Lung microvascular endothelial cell (primary cell): ENCODE measurements at regions not wholly inside any gene's neighbourhood (a gene's known extent, or its start where the extent isn't known, plus 50 kb on each side); places are given as distances from the start of the nearest gene placed in this dataset.
"Not testable (repeated sequence)": the region's sequence is repeated elsewhere in the genome, so short reads cannot be mapped to it uniquely, and the experiment has no call there.

ENCODE experiments used
- DNase-seq, 2 donors: peaks; one replicate each; pipeline versions ENCODE4 v3.0.0 to v3.0.0-alpha.2; 2010; ENCODE audit warnings: low read depth in 2 of 2

DNA sequence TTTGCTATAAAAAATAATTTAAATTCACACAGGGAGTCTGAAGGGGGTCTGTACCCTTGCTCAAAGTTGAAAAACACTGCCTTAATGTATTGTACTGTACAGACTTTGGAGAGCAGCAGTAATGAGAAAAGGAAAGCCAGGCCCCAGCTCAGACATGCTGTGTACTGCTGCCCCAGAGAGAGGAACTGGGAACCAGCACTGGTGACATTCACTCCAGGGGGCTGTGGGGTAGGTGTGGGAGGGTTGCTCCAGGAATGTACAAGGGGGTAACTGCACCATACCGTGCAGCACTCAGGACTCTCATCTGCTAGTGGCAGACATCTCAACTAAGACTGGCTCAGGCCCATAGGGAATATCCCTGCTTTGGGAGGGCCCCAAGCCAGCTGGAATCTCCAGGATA, 146.0 kb upstream of the RMP24 start:
- no peak for DNase-seq

DNA sequence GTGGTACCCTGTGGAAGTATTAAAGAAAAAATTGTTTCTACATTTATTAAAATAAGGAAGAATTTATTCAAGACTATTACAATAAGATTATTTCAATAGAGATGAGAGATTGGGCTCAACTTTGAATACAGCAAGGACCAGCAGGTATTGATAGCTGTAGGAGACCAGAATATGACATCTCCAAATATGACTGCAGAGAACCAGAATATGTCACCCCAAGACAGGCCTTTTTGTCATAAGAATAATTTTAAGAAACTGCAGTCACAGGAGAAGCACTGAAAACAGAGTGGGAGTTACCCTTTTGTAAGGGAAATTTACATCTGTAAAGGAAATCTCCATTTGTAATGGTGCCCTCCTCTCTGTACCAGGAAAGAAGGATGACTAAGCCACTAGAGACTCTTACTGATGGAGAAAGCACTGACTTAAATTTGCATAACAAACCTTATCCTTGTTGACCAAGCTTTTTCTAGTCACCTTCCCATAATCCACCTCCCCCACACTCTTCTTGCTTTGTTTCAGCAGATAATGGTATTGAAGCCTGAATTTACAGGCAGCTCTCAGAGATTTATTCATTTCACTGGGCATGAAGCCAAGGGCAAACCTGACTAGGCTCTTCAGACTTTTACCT, 145.1 kb upstream of the RMP24 start:
- DNase-seq: no peak

DNA sequence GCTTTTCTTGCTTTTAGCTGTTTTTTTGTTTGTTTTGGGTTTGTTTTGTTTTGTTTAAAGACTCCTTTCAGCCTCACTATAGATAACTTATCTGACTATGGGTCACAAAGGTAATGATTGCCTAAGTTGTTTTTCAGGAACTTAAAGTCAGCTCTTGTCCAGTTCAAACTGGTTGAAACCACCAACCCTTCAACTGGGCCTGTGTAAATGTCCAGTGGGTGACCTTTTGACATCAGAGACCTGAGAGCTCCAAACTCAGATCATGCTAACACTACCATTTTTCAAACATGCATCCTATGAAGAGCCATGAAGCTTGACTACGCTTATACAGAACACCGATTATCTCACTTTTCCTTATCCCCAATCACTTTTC, 144.6 kb upstream of the RMP24 start:
- DNase-seq: no peak

DNA sequence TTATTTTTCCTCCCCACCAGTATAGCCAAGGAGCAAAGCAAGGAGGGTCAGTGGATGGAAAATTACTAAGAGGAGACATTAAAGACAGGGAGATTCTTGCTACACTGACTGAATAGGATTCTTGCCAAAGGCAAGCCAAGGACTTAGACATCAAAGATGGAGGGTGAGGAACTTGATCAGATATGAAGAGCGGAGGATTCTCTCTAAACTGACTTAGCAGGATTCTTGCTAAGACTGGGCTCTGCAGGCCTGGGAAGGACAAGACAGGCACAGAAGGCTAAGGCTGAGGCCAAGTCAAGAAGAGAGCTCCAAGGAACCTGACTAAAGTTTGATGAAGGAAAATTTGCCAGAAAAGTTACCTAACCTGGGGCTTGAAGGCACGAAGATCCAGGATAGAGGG, 143.9 kb upstream of the RMP24 start:
- no peak for DNase-seq

DNA sequence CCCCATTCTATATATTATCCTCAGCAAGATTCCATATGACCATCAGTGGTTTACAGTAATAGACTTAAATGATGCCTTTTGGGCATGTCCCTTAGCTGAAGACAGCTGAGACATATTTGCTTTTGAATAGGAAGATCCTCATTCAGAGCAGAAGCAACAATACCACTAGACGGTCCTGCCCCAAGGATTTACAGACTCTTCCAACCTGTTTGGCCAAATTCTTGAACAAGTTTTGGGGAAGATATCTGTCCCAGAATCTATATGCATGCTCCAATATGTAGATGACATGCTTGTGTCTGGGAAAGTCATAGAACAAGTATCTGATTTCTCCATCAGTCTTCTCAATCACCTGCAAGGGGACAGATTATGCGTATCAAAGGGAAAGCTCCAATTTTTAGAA, 137.1 kb upstream of the RMP24 start:
- no peak for DNase-seq

DNA sequence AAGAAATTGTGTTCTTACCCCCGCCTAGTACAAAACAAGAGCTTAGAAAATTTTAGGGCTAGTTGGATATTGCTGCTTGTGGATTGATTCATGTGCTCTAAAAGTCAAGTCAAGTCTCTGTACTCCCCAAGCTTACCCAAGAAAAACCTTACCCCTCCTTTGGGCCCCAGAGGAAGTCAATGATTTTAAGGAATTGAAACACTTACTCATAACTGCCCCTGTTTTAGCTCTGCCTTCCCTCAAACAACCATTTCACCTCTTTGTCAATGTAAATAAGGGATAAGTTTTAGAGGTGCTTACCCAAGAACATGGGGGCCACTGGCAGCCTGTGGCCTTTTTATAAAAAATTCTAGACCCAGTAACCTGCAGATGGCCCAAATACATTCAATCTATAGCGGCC, 136.6 kb upstream of the RMP24 start:
- no peak for DNase-seq

DNA sequence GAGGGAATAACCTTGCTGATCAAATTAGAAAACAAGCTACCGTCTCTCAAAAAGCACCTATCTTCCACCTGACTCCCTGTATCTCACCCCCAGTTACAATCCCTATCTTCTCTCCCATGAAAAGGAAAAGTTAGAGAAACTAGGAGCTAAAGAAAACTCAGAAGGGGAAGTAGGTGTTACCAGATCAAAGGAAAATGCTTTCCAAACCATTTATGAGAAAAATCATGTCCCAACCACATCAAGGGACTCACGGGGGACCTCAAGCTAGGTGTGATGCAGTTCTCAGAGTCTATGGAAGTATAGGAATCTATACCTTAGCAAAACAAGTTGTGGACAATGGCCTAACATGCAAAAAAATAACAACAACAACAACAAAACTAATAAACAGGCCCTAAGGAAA, 135.5 kb upstream of the RMP24 start:
- DNase-seq: no peak

DNA sequence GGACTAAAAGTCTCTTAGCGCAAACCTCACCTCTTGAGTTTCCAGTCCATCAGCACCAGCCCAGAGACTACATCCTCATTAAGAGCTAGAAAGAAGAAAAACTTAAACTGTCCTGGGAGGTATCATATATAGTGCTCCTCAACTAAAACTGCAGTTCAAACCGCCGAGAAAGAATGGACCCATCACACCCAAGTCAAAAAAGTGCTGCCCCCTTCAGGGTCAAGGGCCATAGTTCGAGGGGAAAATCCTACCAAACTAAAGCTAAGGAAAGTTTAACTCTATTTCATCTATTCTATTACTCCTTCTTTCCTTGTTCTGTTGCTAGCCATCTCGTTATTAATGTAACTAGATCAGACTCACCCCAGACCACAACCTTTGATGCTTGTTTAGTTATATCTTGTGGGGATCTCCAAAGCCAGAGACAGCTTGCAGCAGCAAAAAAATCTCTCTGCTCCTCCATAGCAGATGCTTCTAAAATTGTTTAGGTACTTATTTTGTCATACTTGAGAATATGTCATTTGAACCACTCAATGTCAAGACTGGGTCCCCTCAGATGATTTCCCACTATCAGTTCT, 134.5 kb upstream of the RMP24 start:
- no peak for DNase-seq

DNA sequence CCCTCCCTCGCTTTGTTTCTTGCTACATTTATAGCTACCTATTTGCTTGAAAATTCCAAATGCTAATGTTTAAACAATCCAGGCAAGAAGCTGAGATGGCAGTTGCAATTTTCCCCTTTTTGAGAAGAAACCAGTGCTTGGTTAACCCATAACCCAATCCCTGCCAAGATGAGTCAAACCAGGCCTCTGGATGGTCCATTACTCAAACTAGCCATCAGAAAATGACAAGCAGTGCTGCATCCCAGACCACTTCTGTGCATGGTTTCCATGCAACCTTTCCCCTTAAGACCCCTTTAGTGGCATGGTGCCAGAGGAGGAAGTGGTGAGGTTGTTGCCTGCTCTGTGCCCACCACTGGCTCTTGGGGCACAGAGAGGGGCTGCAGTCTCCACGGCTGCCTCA, 131.2 kb upstream of the RMP24 start:
- DNase-seq: no peak

DNA sequence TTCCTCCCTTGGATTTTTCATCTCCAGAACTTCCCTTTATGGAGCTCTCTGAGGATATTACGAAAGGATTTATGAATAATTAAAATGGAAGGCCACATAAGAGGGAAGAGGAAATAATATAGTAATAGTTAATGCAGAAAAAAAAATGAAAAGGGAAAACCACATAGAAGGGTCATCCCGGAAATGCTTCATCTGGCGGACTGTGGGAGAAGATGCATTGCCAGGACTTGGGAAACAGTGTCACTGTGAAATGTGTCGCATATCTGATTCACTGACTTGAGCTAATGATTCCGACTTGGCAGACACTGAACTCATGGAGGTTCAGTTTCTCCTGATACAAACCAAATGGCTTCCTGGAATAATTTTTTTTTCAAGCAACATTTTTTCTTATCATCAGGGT, 129.9 kb upstream of the RMP24 start:
- no peak for DNase-seq

DNA sequence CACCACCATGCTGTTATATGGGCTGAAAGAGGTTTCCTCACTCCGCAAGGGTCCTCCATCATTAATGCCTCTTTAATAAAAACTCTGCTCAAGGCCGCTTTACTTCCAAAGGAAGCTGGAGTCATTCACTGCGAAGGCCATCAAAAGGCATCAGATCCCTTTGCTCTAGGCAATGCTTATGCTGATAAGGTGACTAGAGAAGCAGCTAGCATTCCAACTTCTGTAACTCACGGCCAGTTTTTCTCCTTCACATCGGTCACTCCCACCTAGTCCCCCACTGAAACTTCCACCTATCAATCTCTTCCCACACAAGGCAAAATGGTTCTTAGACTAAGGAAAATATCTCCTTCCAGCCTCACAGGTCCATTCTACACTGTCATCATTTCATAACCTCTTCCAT, 124.2 kb upstream of the RMP24 start:
- not testable (repeated sequence) for DNase-seq

DNA sequence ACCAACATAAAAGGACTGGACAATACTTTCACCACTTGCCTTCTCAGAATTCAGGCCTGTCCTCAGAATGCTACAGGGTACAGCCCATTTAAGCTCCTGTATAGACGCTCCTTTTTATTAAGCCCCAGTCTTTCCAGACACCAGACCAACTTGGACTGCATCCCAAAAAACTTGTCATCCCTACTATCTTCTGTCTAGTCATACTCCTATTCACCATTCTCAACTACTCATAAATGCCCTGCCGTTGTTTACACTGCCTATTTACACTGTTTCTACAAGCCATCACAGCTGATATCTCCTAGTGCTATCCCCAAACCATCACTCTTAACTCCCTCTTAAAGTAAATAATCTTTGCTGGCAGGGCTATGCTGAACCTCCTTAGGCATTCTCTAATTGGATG, 123.2 kb upstream of the RMP24 start:
- DNase-seq: not testable (repeated sequence)

DNA sequence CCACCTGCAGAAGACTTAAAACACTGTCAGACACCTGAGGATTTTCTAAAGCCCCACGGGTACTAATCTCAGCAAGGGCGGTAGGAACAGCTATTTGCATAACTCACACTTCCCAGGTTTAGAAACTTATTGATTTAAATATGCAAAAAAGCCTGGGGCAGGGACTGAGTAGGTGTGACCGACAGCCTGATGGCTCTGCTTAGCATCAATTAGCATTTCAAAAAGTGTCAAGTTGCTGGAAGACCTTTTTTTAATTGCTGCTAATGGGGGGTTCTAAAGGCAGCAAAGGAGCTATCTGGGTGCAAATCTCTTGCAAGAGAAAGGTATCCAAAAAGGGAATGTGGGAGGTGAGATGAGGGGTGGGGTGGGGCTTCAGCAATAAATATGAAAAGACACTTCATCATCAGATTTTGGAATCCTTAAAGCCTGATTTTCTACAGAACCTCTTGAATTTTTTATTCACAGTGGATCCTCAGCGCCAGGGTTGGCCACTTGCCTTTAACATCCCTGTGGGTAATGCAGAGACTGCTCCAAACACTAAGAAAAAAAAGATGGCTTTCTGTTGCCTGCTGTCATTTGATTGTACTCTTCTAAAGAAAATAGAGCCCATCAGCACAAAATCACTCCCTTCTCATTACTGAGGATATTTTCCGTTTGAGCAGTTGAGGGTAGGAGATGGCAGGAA, 121.1 kb upstream of the RMP24 start:
- no peak for DNase-seq

DNA sequence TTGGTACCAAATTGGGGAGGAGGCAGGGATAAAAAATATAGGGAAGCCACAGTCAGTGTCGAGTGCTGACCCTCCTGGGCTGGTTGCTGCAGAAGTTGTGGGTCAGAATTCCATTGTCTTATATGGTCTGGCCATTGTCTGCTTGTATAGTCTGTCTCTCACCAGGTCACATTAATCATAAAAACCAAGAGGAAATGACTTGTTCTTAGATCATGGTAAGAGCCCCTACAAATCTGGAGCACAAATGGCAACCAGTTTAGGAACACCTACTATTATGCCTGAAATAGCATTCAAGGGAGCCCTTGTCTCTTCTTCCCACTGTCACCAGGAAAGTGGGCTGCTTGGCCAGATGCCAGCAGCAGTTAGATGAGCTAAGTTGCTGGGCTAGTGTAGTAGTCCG, 119.7 kb upstream of the RMP24 start:
- DNase-seq: peak; percentile 7 to 60

DNA sequence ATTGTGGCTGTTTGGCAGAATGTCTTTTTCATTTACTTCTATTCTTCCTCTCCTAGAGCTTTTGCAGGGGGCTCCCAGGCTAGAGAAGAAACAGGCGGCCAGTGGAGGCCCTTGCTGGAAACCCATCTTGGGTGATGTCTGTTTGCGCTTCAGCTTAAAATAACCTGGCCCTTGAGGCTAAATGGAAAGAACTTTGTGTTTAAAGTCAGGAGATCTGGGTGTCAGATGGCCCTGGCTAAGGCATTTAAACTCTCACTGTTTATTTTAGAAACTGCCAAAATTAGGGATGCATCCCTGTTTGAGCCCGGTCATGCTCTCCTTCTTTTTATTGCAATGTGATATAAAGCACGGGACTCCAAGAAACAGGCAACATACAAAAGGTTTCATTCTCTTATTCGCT, 118.4 kb upstream of the RMP24 start:
- DNase-seq: no peak

DNA sequence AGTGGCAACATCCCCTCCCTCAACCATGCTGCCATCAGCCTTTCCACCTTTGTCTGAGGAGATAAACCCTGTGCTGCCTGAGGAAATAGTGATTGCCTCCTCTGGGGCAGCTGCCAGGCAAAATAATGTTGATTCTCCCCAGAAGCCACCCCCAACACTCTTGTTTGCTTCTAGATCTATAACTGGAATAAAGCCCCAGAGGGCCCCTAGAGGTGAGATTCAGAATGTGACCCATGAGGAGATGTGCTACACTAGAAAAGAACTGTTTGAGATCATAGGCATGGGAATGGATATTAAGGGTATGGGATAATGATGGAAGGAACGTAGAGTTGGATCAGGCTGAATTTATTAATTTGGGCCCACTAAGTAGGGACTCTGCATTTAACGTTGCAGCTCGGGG, 116.3 kb upstream of the RMP24 start:
- DNase-seq: no peak

DNA sequence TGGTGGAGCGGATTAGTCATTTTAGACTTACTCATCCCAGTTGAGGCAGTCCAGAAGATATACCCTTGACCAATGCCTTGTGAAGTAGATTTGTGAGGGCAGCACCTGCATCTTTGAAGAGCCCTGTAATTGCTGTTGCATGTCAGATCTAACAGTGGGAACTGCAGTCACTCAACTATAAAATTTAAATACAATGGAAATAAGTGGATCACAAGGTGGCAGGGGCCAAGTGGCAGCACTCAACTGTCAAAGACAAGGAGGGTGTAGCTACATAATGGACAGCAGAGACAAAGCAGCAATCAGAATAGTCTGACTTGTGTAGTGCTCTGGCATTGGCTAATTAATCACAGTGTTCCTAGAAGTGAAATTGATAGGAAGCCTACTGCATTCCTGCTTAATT, 115.8 kb upstream of the RMP24 start:
- DNase-seq: not testable (repeated sequence)

DNA sequence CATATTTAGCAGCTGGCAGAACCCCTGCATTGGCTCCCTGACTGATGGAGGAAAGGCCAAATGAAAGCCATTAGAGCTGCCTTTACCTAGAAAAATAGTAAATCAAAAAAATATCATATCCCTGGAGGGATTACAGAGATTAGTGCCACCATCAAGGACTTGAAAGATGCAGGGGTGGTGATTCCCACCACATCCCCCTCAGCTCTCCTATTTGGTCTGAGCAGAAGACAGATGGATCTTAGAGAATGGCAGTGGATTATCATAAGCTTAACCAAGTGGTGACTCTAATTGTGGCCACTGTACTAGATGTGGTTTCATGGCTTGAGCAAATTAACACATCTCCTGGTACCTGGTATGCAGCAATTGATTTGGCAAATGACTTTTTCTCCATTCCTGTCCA, 114.9 kb upstream of the RMP24 start:
- not testable (repeated sequence) for DNase-seq

DNA sequence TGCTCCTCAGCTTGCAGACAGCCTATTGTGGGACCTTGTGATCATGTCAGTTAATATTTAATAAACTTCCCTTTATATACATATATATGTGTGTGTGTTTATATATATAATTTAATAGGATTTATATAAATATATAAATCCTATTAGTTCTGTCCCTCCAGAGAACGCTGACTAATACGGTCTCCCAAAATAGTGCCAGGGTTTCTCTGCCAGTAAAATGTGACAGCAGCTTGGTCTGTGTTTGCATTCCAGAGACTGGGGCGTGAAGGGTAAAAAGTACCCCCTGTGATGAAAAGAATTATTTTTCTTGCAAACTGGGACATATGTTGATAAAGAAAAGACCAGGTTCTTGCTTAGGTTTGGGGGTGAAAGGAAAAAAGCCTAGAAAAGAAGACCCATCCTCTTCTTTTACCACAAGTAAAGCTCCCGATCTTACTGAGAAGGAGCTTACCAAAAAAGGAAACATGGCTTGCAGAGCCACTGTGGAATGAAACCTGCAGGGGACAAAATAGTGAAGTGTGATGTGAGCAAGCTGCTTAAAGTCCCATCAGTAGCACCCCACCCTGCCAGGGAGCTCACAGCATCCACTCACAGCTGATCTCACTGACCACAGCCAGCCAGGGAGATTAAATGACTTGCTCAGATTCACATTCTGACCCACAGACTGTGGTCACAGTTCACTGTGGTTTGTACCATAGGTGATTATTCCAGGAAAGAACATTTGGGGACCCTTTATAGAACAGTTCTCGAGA, 110.9 kb upstream of the RMP24 start:
- no peak for DNase-seq

DNA sequence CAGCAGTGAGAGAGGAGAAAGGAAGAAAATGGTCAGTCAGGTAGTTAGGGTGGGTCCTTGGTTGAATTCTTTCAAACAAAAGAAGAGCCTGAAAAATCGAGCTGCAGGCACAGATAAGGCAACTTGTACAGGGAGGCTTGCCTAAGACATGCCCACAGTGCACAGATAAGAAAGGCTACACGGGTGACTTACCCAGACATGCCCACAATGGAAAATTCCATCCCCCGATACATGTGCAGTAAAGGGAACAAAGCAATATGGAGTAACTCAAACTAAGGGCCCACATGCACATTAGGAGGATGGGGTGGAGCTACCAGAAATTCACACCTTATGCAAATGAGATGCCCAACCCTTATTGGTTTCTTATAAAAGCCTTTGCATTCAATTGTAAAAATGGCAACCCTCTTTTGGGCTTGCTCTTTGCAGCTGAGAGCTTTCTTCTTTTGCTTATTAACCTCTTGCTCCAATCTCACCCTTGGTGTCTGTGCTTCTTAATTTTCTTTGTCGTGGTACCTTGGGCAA, 110.3 kb upstream of the RMP24 start:
- DNase-seq: no peak

DNA sequence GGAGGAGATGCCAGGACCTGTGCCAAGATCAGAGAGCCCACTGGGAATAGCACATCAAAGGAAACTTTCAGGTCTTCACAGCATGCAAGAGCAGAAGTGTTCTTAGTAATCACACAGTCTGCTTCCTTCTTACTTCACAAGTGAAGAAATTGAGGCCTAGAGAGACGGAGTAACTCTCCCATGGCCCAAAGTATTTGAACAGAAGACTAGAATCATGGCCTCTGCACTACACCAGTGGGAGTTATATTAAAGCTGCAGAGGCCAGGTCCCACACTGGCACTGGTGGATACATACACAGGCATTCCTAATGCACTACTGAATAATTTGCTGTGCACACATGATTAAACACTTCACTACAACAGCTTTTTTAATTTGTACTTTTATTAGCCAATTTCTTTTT, 107.6 kb upstream of the RMP24 start:
- no peak for DNase-seq

DNA sequence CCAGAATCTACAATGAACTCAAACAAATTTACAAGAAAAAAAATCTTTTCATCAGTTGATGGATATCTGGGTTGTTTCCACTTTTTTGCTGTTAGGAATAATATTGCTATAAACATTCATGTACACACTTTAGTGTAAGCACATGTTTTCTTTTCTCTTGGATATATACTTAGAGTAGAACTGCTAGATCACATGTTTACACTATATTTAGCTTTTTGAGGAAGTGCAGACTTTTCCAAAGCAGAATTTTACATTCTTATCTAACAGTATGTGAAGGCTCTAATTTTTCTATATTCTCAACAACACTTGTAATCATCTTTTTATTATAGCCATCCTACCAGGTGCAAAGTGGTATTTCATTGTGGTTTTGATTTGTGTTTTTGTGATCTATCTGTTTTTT, 103.6 kb upstream of the RMP24 start:
- no peak for DNase-seq

DNA sequence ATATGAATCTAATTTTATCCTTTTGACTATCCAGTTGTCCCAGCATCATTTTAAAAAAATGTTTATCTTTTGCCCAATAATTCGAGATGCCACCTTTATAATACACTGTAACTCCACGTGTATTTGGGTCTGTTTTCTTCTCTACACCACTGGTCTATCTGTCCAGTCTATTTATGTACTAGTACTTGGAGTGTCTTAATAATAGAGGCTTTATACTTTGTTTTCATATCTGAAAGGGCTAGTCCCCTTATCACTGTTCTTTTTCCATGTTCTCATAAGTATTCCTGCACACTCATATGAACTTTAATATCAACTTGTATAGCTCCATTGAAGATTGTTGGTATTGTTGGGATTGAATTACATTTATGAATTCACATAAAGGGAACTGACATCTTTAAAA, 101.1 kb upstream of the RMP24 start:
- DNase-seq: no peak
